K562 (cell line): ENCODE measurements at regions not wholly inside any gene's neighbourhood (a gene's known extent, or its start where the extent isn't known, plus 50 kb on each side); places are given as distances from the start of the nearest gene placed in this dataset.

Experiments
- ATAC-seq: fragments of 200-7000 bp; cut with Tn5 transposase; 3 replicates; pipeline ENCODE4 v1.9.1; 2020; ENCODE audit warnings: moderate library complexity
- BruUV-seq: library from RNA; stranded (reverse); fragments of 400-500 nt; replicated peaks from 2 replicates; lab custom pipeline; 2021; lab: Mats Ljungman, UMichigan
- CTCF ChIA-PET: fragments of 300-600 bp; formaldehyde crosslinking; extraction: SDS; loops from one replicate; lab custom pipeline; 2021; ENCODE audit warnings: low intra/inter-chr PET ratio; lab: Yijun Ruan, JAX
- POLR2A ChIA-PET: fragments of 300-600, 350-650 bp; sonication (Branson Sonifier 250); formaldehyde crosslinking; extraction: SDS; loops from one replicate; lab custom pipeline; 2021; ENCODE audit warnings: antibody characterized with exemption, inconsistent platforms; lab: Yijun Ruan, JAX
- DNase-seq, 4 experiments: peaks; one replicate each; pipeline versions ENCODE4 v3.0.0 to v3.0.0-alpha.2; 2011 to 2018; ENCODE audit warnings: low spot score in 3 of 4, mixed read lengths in 3 of 4; ENCODE audit errors: extremely low read depth in 1 of 4
- FAIRE-seq: peaks from 2 replicates; lab custom pipeline; 2011; peaks lifted over from hg19 to GRCh38; lab: Jason Lieb, UNC
- H2AFZ ChIP-seq: 2 replicates; pipeline ENCODE4 v1.6.0; 2011; ENCODE audit warnings: low read depth, low read length, control low read depth, inconsistent platforms
- H3K27ac ChIP-seq: fragments of 200-600 bp; 3 replicates; pipeline ENCODE4 v1.8.0; 2011; ENCODE audit warnings: low read depth, mild to moderate bottlenecking, control low read depth, inconsistent platforms, low read length, moderate library complexity, mixed read lengths; ENCODE audit errors: extremely low read depth
- H3K27me3 ChIP-seq, 2 experiments: fragments of 300-600 bp in 1 of 2; 2 replicates in 1 of 2; 3 replicates in 1 of 2; pipeline versions ENCODE4 v1.6.0 to v1.8.0; 2011; ENCODE audit warnings: inconsistent platforms in 2 of 2, low read length in 2 of 2, mild to moderate bottlenecking in 1 of 2, mixed read lengths in 1 of 2, moderate library complexity in 1 of 2; ENCODE audit not compliant: control insufficient read depth in 2 of 2, insufficient read depth in 2 of 2
- H3K36me3 ChIP-seq: fragments of 300-600 bp; 3 replicates; pipeline ENCODE4 v1.8.0; 2011; ENCODE audit warnings: mild to moderate bottlenecking, low read length, inconsistent platforms; ENCODE audit not compliant: control insufficient read depth, insufficient read depth
- H3K4me1 ChIP-seq, 2 experiments: fragments of 200-600 bp in 1 of 2; replicated peaks in 1 of 2; 2 replicates in 1 of 2; 3 replicates in 1 of 2; pipeline versions ENCODE4 v1.5.1 to v1.8.0; 2011; ENCODE audit warnings: inconsistent platforms in 2 of 2, low read length in 2 of 2, mild to moderate bottlenecking in 1 of 2, mixed read lengths in 1 of 2, moderate library complexity in 1 of 2; ENCODE audit not compliant: control insufficient read depth in 2 of 2, insufficient read depth in 2 of 2
- H3K4me2 ChIP-seq: 2 replicates; pipeline ENCODE4 v1.6.1; 2011; ENCODE audit warnings: low read length, control low read depth, inconsistent platforms, mixed read lengths; ENCODE audit not compliant: insufficient read depth
- H3K4me3 ChIP-seq: fragments of 200-600 bp; sonication (generic), shearing (Covaris generic); 2 replicates; pipeline ENCODE4 v1.5.1; 2016; ENCODE audit warnings: control low read depth, inconsistent platforms
- H3K79me2 ChIP-seq: fragments of 200-600 bp; 3 replicates; pipeline ENCODE4 v1.8.0; 2011; ENCODE audit warnings: low read length, inconsistent platforms; ENCODE audit not compliant: control insufficient read depth, insufficient read depth
- H3K9ac ChIP-seq, 2 experiments: 2 replicates each; pipeline versions ENCODE4 v1.6.0 to v1.6.1; 2011; ENCODE audit warnings: low read depth in 2 of 2, low read length in 2 of 2, control low read depth in 1 of 2, inconsistent platforms in 1 of 2, mild to moderate bottlenecking in 1 of 2, mixed read lengths in 1 of 2; ENCODE audit not compliant: insufficient read depth in 1 of 2
- H3K9me1 ChIP-seq: one replicate; pipeline ENCODE4 v1.6.0; 2011; ENCODE audit warnings: inconsistent platforms, mild to moderate bottlenecking, low read length, moderate library complexity; ENCODE audit not compliant: control insufficient read depth, insufficient read depth
- H3K9me3 ChIP-seq: replicated peaks from 2 replicates; pipeline ENCODE4 v1.5.1; 2011; ENCODE audit warnings: low read depth, low read length, inconsistent platforms; ENCODE audit not compliant: control insufficient read depth, insufficient read depth
- H4K20me1 ChIP-seq: replicated peaks from 2 replicates; pipeline ENCODE4 v1.6.1; 2011; ENCODE audit warnings: low read length, inconsistent platforms, mixed read lengths; ENCODE audit not compliant: control insufficient read depth, insufficient read depth
- ATF4 ChIP-seq: fragments of 450-650 bp; formaldehyde crosslinking; IDR thresholded peaks from 2 replicates; pipeline ENCODE4 v1.4.0; 2022; ENCODE audit warnings: mild to moderate bottlenecking, moderate library complexity
- HDGF ChIP-seq: fragments of 450-650 bp; IDR thresholded peaks from 2 replicates; pipeline ENCODE4 v1.6.1; 2016
- HMGN3 ChIP-seq: IDR thresholded peaks from 2 replicates; pipeline ENCODE4 v1.6.1; 2011; ENCODE audit warnings: borderline replicate concordance, low read depth, mild to moderate bottlenecking, mixed read lengths, low read length; ENCODE audit not compliant: insufficient read length; ENCODE audit errors: extremely low read depth
- LCOR ChIP-seq: sonication (generic); formaldehyde crosslinking; IDR thresholded peaks from 2 replicates; pipeline ENCODE4 v1.8.0; 2022; ENCODE audit warnings: mild to moderate bottlenecking, missing genetic modification reagents
- NFATC3 ChIP-seq: fragments of 450-650 bp; IDR thresholded peaks from 2 replicates; pipeline ENCODE4 v1.6.1; 2017; ENCODE audit warnings: mild to moderate bottlenecking
- NFYB ChIP-seq: IDR thresholded peaks from 2 replicates; pipeline ENCODE4 v1.6.1; 2011; ENCODE audit warnings: mild to moderate bottlenecking, moderate library complexity; ENCODE audit not compliant: insufficient read length; ENCODE audit errors: extremely low read depth
- PHF21A ChIP-seq: fragments of 450-650 bp; IDR thresholded peaks from 2 replicates; pipeline ENCODE4 v1.6.1; 2017; ENCODE audit warnings: low read depth, borderline replicate concordance
- PRMT5 ChIP-seq: sonication (generic); formaldehyde crosslinking; IDR thresholded peaks from 2 replicates; pipeline ENCODE4 v1.5.0; 2020; ENCODE audit warnings: missing genetic modification reagents
- SMARCA4 ChIP-seq: fragments of 450-650 bp; IDR thresholded peaks from 2 replicates; pipeline ENCODE4 v1.6.1; 2016
- SOX6 ChIP-seq: fragments of 450-650 bp; IDR thresholded peaks from 2 replicates; pipeline ENCODE4 v1.6.1; 2014; ENCODE audit warnings: mild to moderate bottlenecking
- SREBF1 ChIP-seq: fragments of 150-350 bp; IDR thresholded peaks from 2 replicates; pipeline ENCODE4 v1.6.1; 2014; ENCODE audit warnings: antibody characterized with exemption, low read depth, low read length, borderline replicate concordance
- TEAD2 ChIP-seq: fragments of 450-650 bp; IDR thresholded peaks from 2 replicates; pipeline ENCODE4 v1.6.1; 2016; ENCODE audit warnings: missing genetic modification characterization, control low read depth, missing compliant biosample characterization
- ZBTB5 ChIP-seq: fragments of 450-650 bp; IDR thresholded peaks from 2 replicates; pipeline ENCODE4 v1.6.1; 2017; ENCODE audit warnings: antibody characterized with exemption
- ZFP91 ChIP-seq: sonication (generic); formaldehyde crosslinking; IDR thresholded peaks from 2 replicates; pipeline ENCODE4 v1.8.0; 2022; ENCODE audit warnings: mild to moderate bottlenecking, missing genetic modification reagents
- ZHX1 ChIP-seq: fragments of 150-350 bp; conservative IDR thresholded peaks from 2 replicates; pipeline ENCODE4 v1.6.1; 2014; ENCODE audit warnings: low read length
- ZKSCAN3 ChIP-seq: fragments of 250-450 bp; sonication (Bioruptor Pico); IDR thresholded peaks from 2 replicates; pipeline ENCODE4 v1.4.0; 2020
- ZNF699 ChIP-seq: fragments of 250-450 bp; sonication (Bioruptor Pico); IDR thresholded peaks from 2 replicates; pipeline ENCODE4 v1.8.0; 2021; ENCODE audit warnings: mild to moderate bottlenecking, moderate library complexity; ENCODE audit not compliant: insufficient replicate concordance
- WGBS: fragments of 100-300 bp; shearing (Covaris generic); methylation state at CpG from one replicate; pipeline ENCODE4 v1.1.6; 2016; ENCODE audit warnings: low coverage, mixed read lengths; ENCODE audit not compliant: insufficient coverage; ENCODE audit errors: missing lambda C conversion rate; 5-methylcytosine and 5-hydroxymethylcytosine counted together
- in situ Hi-C: fragments of 300-500 bp; cut with MboI; formaldehyde crosslinking; loops from 4 replicates; pipeline ENCODE4 v1.15.0; 2018; ENCODE audit warnings: inconsistent platforms, mixed read lengths
- intact Hi-C: fragments of 100-400 bp; cut with micrococcal nuclease; formaldehyde crosslinking; loops from 2 replicates; pipeline ENCODE4 v1.14.2; 2022

- no peak for TF ChIP-seq ZHX1
- no peak for TF ChIP-seq PHF21A
- TF ChIP-seq SOX6: no peak
- no peak for TF ChIP-seq PRMT5
- no peak for TF ChIP-seq SMARCA4
These were observed 71.6 kb upstream of the LEF1 start (continued) for GRCh38 chr4:108240366-108240765.

GRCh38 chr4:108237693-108238092, 69.0 kb upstream of the LEF1 start:
- Histone ChIP-seq H3K9me1 (no peaks in the 10 kb centered on the region), H3K4me3 (no peak overlapping the region), H3K27me3 (no peaks in the 10 kb centered on the region), H3K4me2 (no peak overlapping the region), H3K36me3 (no peaks in the 10 kb centered on the region), H3K79me2 (no peaks in the 10 kb centered on the region), H3K9ac (no peak overlapping the region), H3K9me3 (no peaks in the 10 kb centered on the region), H3K4me1 (no peaks in the 10 kb centered on the region), H2AFZ (no peak overlapping the region), H3K27ac (no peak overlapping the region), H4K20me1 (no peaks in the 10 kb centered on the region)
- BruUV-seq: no TSS peak
- no peak for TF ChIP-seq ZBTB5
- no peak for TF ChIP-seq NFATC3
- no peak for TF ChIP-seq TEAD2 (tag)
- TF ChIP-seq ATF4: no peak
- no peak for TF ChIP-seq SREBF1
- TF ChIP-seq ZFP91 (CRISPR knock-in tag): no peak
- no peak for TF ChIP-seq ZKSCAN3
- no peak for TF ChIP-seq HMGN3
- no peak for TF ChIP-seq LCOR (CRISPR knock-in tag)
- no peak for TF ChIP-seq HDGF
- TF ChIP-seq NFYB: no peak
- TF ChIP-seq ZNF699 (CRISPR knock-in tag): no peak
- ATAC-seq (no peak), FAIRE-seq (peak; percentile 46), DNase-seq (no peak)
- in situ Hi-C loops: no loop called here
- ChIA-PET CTCF (no interaction called here), POLR2A (no interaction called here)
- 6% methylated on average over 1 of the region's 1 CpG for WGBS
- intact Hi-C loops: no loop called here
